Epithelial cell of proximal tubule (primary cell): ENCODE measurements at regions not wholly inside any gene's neighbourhood (a gene's known extent, or its start where the extent isn't known, plus 50 kb on each side); places are given as distances from the start of the nearest gene placed in this dataset.

ENCODE experiments used
- DNase-seq: peaks from one replicate; pipeline ENCODE4 v3.0.0-alpha.2; 2011; ENCODE audit warnings: low read depth
- H3K4me3 ChIP-seq: 2 replicates; pipeline ENCODE4 v1.5.1; 2011; ENCODE audit warnings: low read depth, mild to moderate bottlenecking, low read length
- CTCF ChIP-seq: conservative IDR thresholded peaks from 2 replicates; pipeline ENCODE4 v1.5.1; 2012; ENCODE audit warnings: low read depth, mild to moderate bottlenecking, low read length

- H3K4me3 ChIP-seq: no peak overlapping the region
- DNase-seq: no peak
- no peak for TF ChIP-seq CTCF
Measured at GRCh38 chr15:66927201-66928077, 138.0 kb upstream of the SMAD3 start.

- no peak for DNase-seq
- no peak for TF ChIP-seq CTCF
- no peak overlapping the region for H3K4me3 ChIP-seq
Measured at GRCh38 chr15:66928101-66928500, 137.3 kb upstream of the SMAD3 start.

GRCh38 chr15:66928784-66929183 is 136.6 kb upstream of the SMAD3 start:
- H3K4me3 ChIP-seq: no peak overlapping the region
- DNase-seq: no peak
- no peak for TF ChIP-seq CTCF

- no peak for DNase-seq
- TF ChIP-seq CTCF: no peak
- H3K4me3 ChIP-seq: no peak overlapping the region
Measured at GRCh38 chr15:66929843-66930402, 135.5 kb upstream of the SMAD3 start.

GRCh38 chr15:66931768-66932633 is 133.4 kb upstream of the SMAD3 start:
- no peak for DNase-seq
- TF ChIP-seq CTCF: no peak
- H3K4me3 ChIP-seq: no peak overlapping the region

- TF ChIP-seq CTCF: no peak
- H3K4me3 ChIP-seq: no peak overlapping the region
- no peak for DNase-seq
Measured at GRCh38 chr15:66932634-66933024, 132.8 kb upstream of the SMAD3 start.
